IMR-90 (cell line): ENCODE measurements at regions not wholly inside any gene's neighbourhood (a gene's known extent, or its start where the extent isn't known, plus 50 kb on each side); places are given as distances from the start of the nearest gene placed in this dataset.

Experiments
- ATAC-seq: fragments of 200-7000 bp; cut with Tn5 transposase; 2 replicates; pipeline ENCODE4 v1.9.1; 2020; ENCODE audit warnings: low read depth, mild to moderate bottlenecking, moderate library complexity
- BruUV-seq: library from RNA; stranded (reverse); fragments of 400-500 nt; replicated peaks from 2 replicates; lab custom pipeline; 2021; lab: Mats Ljungman, UMichigan
- CTCF ChIA-PET: fragments of 300-600 bp; formaldehyde crosslinking; extraction: SDS; loops from one replicate; lab custom pipeline; 2021; ENCODE audit warnings: antibody characterized with exemption; lab: Yijun Ruan, JAX
- POLR2A ChIA-PET: fragments of 300-600 bp; sonication (Branson Sonifier 250); formaldehyde crosslinking; loops from one replicate; lab custom pipeline; 2022; ENCODE audit warnings: antibody characterized with exemption; ENCODE audit not compliant: unreplicated experiment; lab: Charles Lee
- DNase-seq: peaks from one replicate; pipeline ENCODE4 v3.0.0; 2013
- H2AFZ ChIP-seq: replicated peaks from 2 replicates; pipeline ENCODE3; 2013; ENCODE audit warnings: low read length, mild to moderate bottlenecking; ENCODE audit not compliant: poor library complexity
- H2AK5ac ChIP-seq: 2 replicates; pipeline ENCODE4 v1.6.1; 2013; ENCODE audit warnings: low read depth, low read length, inconsistent platforms
- H2AK9ac ChIP-seq: replicated peaks from 2 replicates; pipeline ENCODE3; 2013; ENCODE audit warnings: mild to moderate bottlenecking, low read depth, low read length, moderate library complexity; ENCODE audit not compliant: poor library complexity
- H2BK120ac ChIP-seq: 2 replicates; pipeline ENCODE4 v1.6.1; 2013; ENCODE audit warnings: low read depth, low read length, inconsistent platforms
- H2BK15ac ChIP-seq: 3 replicates; pipeline ENCODE4 v1.6.1; 2013; ENCODE audit warnings: low read depth, low read length, inconsistent platforms
- H2BK20ac ChIP-seq: 2 replicates; pipeline ENCODE4 v1.6.1; 2013; ENCODE audit warnings: low read depth, mild to moderate bottlenecking, inconsistent platforms, low read length, moderate library complexity
- H2BK5ac ChIP-seq: 2 replicates; pipeline ENCODE4 v1.6.1; 2013; ENCODE audit warnings: mild to moderate bottlenecking, low read depth, low read length, inconsistent platforms; ENCODE audit not compliant: poor library complexity, severe bottlenecking
- H3K14ac ChIP-seq: replicated peaks from 2 replicates; pipeline ENCODE4 v1.6.1; 2013; ENCODE audit warnings: low read depth, low read length, inconsistent platforms
- H3K18ac ChIP-seq: 2 replicates; pipeline ENCODE4 v1.6.1; 2013; ENCODE audit warnings: low read depth, low read length, control low read depth
- H3K23ac ChIP-seq: 2 replicates; pipeline ENCODE4 v1.6.1; 2013; ENCODE audit warnings: low read depth, low read length, inconsistent platforms
- H3K27ac ChIP-seq: 2 replicates; pipeline ENCODE4 v1.5.1; 2013; ENCODE audit warnings: mild to moderate bottlenecking, control low read depth, low read length; ENCODE audit not compliant: insufficient read depth
- H3K27me3 ChIP-seq: 2 replicates; pipeline ENCODE4 v1.6.1; 2013; ENCODE audit warnings: low read length; ENCODE audit not compliant: control insufficient read depth, insufficient read depth
- H3K36me3 ChIP-seq: 2 replicates; pipeline ENCODE4 v1.6.1; 2013; ENCODE audit warnings: low read length, mixed read lengths; ENCODE audit not compliant: control insufficient read depth, insufficient read depth
- H3K4ac ChIP-seq: 2 replicates; pipeline ENCODE4 v1.6.1; 2013; ENCODE audit warnings: low read depth, low read length, inconsistent platforms
- H3K4me1 ChIP-seq: 2 replicates; pipeline ENCODE4 v1.6.1; 2013; ENCODE audit warnings: low read length, mixed read lengths; ENCODE audit not compliant: control insufficient read depth, insufficient read depth
- H3K4me2 ChIP-seq: 2 replicates; pipeline ENCODE4 v1.6.1; 2013; ENCODE audit warnings: low read depth, mild to moderate bottlenecking, control low read depth, low read length, moderate library complexity
- H3K4me3 ChIP-seq: 2 replicates; pipeline ENCODE4 v1.5.1; 2013; ENCODE audit warnings: low read depth, mild to moderate bottlenecking, control low read depth, low read length, moderate library complexity; ENCODE audit not compliant: insufficient read depth
- H3K56ac ChIP-seq: 2 replicates; pipeline ENCODE4 v1.6.1; 2013; ENCODE audit warnings: low read length, inconsistent platforms; ENCODE audit not compliant: insufficient read depth; ENCODE audit errors: extremely low read depth
- H3K79me1 ChIP-seq, 2 experiments: 2 replicates each; pipeline ENCODE4 v1.6.1; 2013; ENCODE audit warnings: low read length in 2 of 2, inconsistent platforms in 1 of 2, low read depth in 1 of 2
- H3K9ac ChIP-seq: 2 replicates; pipeline ENCODE4 v1.6.1; 2013; ENCODE audit warnings: low read depth, low read length, control low read depth
- H3K9me1 ChIP-seq: 2 replicates; pipeline ENCODE4 v1.6.1; 2013; ENCODE audit warnings: low read length, inconsistent platforms; ENCODE audit not compliant: insufficient read depth
- H3K9me3 ChIP-seq: 2 replicates; pipeline ENCODE4 v1.6.1; 2013; ENCODE audit warnings: low read length; ENCODE audit not compliant: control insufficient read depth, insufficient read depth
- H4K20me1 ChIP-seq: 2 replicates; pipeline ENCODE4 v1.6.1; 2013; ENCODE audit warnings: low read length, inconsistent platforms; ENCODE audit not compliant: insufficient read depth
- H4K5ac ChIP-seq: 2 replicates; pipeline ENCODE4 v1.6.1; 2013; ENCODE audit warnings: mild to moderate bottlenecking, low read depth, low read length, control low read depth
- H4K8ac ChIP-seq, 2 experiments: 2 replicates each; pipeline ENCODE4 v1.6.1; 2013; ENCODE audit warnings: low read depth in 2 of 2, low read length in 2 of 2, control low read depth in 1 of 2, inconsistent platforms in 1 of 2
- H4K91ac ChIP-seq: 2 replicates; pipeline ENCODE4 v1.6.1; 2013; ENCODE audit warnings: low read depth, low read length, inconsistent platforms; ENCODE audit not compliant: insufficient read depth
- FOS ChIP-seq: fragments of 150-350 bp; IDR thresholded peaks from 2 replicates; pipeline ENCODE4 v1.6.1; 2016; ENCODE audit warnings: low read depth, low read length
- MXI1 ChIP-seq: IDR thresholded peaks from 2 replicates; pipeline ENCODE4 v1.6.1; 2012; ENCODE audit warnings: low read depth, mild to moderate bottlenecking, low read length, moderate library complexity, borderline replicate concordance
- NFE2L2 ChIP-seq: fragments of 150-350 bp; IDR thresholded peaks from 2 replicates; pipeline ENCODE4 v1.6.1; 2016; ENCODE audit warnings: low read depth, mild to moderate bottlenecking, low read length
- WGBS, 2 experiments: methylation state at CpG; one replicate each; pipeline versions ENCODE4 v1.1.5 to v1.1.7; 2013; ENCODE audit warnings: missing lambda C conversion rate in 2 of 2; ENCODE audit not compliant: insufficient read length in 1 of 2; ENCODE audit errors: extremely low coverage in 2 of 2; 5-methylcytosine and 5-hydroxymethylcytosine counted together
- dilution Hi-C: fragments of 300-500 bp; cut with HindIII; formaldehyde crosslinking; loops from one replicate; pipeline ENCODE4 v1.14.3; 2018; ENCODE audit warnings: low sequenced_read_pairs; ENCODE audit not compliant: unreplicated experiment
- in situ Hi-C: fragments of 300-500 bp; cut with MboI; formaldehyde crosslinking; loops from 3 replicates; pipeline ENCODE4 v1.14.3; 2019; ENCODE audit warnings: low sequenced_read_pairs, inconsistent platforms, mixed read lengths
- intact Hi-C: fragments of 100-400 bp; cut with micrococcal nuclease; formaldehyde crosslinking; loops from 2 replicates; pipeline ENCODE4 v1.10.0; 2022

DNA sequence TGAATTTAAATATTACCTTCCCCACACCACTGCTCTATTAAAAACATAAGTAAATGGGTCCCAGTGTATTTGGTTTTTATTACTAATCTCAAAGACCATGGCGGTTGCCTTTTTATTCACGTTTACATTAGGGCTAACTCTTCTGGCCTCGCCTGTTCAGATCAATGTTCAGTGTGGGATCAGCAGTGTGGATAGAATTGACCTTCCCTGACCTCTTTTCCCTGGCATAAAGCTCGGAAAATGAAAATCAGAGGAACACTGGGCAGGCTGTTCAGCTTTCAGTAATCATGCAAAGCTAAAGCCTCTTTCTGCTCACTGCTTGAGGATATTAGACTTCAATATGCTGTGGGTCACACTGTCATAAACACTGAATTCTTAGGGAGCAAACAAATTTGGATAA lies 422.6 kb upstream of the ONECUT1 start:
- H2AFZ ChIP-seq, result no peak overlapping the region
- no peak overlapping the region for H3K9ac ChIP-seq
- no peaks in the 10 kb centered on the region for H3K27me3 ChIP-seq
- no peak overlapping the region for H3K14ac ChIP-seq
- H3K79me1 ChIP-seq, result no peaks in the 10 kb centered on the region
- no peak overlapping the region for H4K91ac ChIP-seq
- no peak overlapping the region for H4K5ac ChIP-seq
- H3K18ac ChIP-seq, result no peak overlapping the region
- H4K8ac ChIP-seq, result no peak overlapping the region
- ATAC-seq (no peak), DNase-seq (no peak)
- H3K4ac ChIP-seq, result no peak overlapping the region
- WGBS, 2 experiments, result no CpG with 5 or more reads among the region's 4 CpGs
- no peak overlapping the region for H3K4me3 ChIP-seq
- H2BK120ac ChIP-seq, result no peak overlapping the region
- no peak overlapping the region for H2BK20ac ChIP-seq
- POLR2A ChIA-PET, result no interaction called here
- TF ChIP-seq FOS (no peak), NFE2L2 (no peak), MXI1 (no peak)
- H3K23ac ChIP-seq, result no peak overlapping the region
- intact Hi-C loops, result no loop called here
- H2AK9ac ChIP-seq, result no peak overlapping the region
- H3K4me2 ChIP-seq, result no peak overlapping the region
- H2BK15ac ChIP-seq, result no peak overlapping the region
- in situ Hi-C loops, result no loop called here
- no peak overlapping the region for H2AK5ac ChIP-seq
- no TSS peak for BruUV-seq
- CTCF ChIA-PET, result no interaction called here
- H3K36me3 ChIP-seq, result no peaks in the 10 kb centered on the region
- dilution Hi-C loops, result no loop called here
- H3K27ac ChIP-seq, result no peak overlapping the region
- H3K56ac ChIP-seq, result no peak overlapping the region
- H3K9me3 ChIP-seq, result peaks cover 7% of the 10 kb centered on the region
- H4K20me1 ChIP-seq, result no peaks in the 10 kb centered on the region
- H3K9me1 ChIP-seq, result no peaks in the 10 kb centered on the region
- H2BK5ac ChIP-seq, result no peak overlapping the region
- H3K4me1 ChIP-seq, result no peaks in the 10 kb centered on the region
